Natural killer cell treated with Interleukin-12 subunit alpha and Interleukin-12 subunit beta and Interleukin-15 and Interleukin-18, amount 100 ng/mL, for 72 hours (primary cell): ENCODE measurements at regions not wholly inside any gene's neighbourhood (a gene's known extent, or its start where the extent isn't known, plus 50 kb on each side); places are given as distances from the start of the nearest gene placed in this dataset.
A peak's percentile ranks its signal among the peaks of the same experiment; 100 is the strongest.

ENCODE experiments used
- ATAC-seq, 2 donors: fragments of 150-1000 bp; cut with Tn5 transposase in 1 of 2; sonication (Bioruptor Pico), chemical (Tn5 transposase) in 1 of 2; 2 replicates each; pipeline ENCODE4 v1.10.0; 2021
- DNase-seq: peaks from one replicate; pipeline ENCODE4 v3.0.0; 2022; ENCODE audit warnings: low spot score
- H3K27ac Mint-ChIP-seq, 2 donors: 1 replicate in 1 of 2; 2 replicates in 1 of 2; pipeline ENCODE4 v1.8.0; 2022; ENCODE audit warnings: mixed read lengths in 2 of 2, mild to moderate bottlenecking in 1 of 2, moderate library complexity in 1 of 2
- H3K27me3 Mint-ChIP-seq, 2 donors: 1 replicate in 1 of 2; 2 replicates in 1 of 2; pipeline ENCODE4 v1.8.0; 2022; ENCODE audit warnings: mixed read lengths in 2 of 2
- H3K36me3 Mint-ChIP-seq: one replicate; pipeline ENCODE4 v1.8.0; 2022; ENCODE audit warnings: mixed read lengths
- H3K4me1 Mint-ChIP-seq, 2 donors: 1 replicate in 1 of 2; 2 replicates in 1 of 2; pipeline ENCODE4 v1.8.0; 2022; ENCODE audit warnings: low read depth in 2 of 2, mixed read lengths in 2 of 2, mild to moderate bottlenecking in 1 of 2
- H3K4me3 Mint-ChIP-seq: one replicate; pipeline ENCODE4 v1.8.0; 2022; ENCODE audit warnings: mixed read lengths
- H3K9me3 Mint-ChIP-seq: 2 replicates; pipeline ENCODE4 v1.8.0; 2022; ENCODE audit warnings: mixed read lengths

DNA sequence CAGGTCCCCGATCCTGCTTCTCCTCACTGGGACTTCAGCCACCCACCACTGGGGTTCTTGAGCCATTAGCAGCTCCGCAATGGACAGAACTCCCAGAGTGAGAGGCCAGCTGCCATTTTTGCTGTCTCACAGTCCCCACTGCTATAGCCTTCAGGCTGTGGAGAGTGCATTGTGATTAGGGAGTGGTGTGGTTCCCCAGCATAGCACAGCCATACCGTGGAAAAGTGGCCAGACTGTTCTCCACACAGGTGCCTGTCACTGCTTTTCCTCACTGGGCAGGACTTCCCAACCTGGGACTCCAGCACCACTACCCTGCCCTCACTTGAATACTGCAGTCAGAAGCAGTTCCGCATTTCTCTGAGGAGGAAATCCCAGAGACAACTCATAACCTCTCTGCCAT lies 270.3 kb upstream of the DCBLD2 start:
- Mint-ChIP-seq H3K27ac (no peak overlapping the region), H3K4me3 (no peak overlapping the region), H3K27me3 (no peaks in the 10 kb centered on the region), H3K9me3 (peaks cover 3% of the 10 kb centered on the region), H3K36me3 (no peaks in the 10 kb centered on the region), H3K4me1 (no peaks in the 10 kb centered on the region)
- ATAC-seq (peak; percentile 31 to 48), DNase-seq (no peak)

DNA sequence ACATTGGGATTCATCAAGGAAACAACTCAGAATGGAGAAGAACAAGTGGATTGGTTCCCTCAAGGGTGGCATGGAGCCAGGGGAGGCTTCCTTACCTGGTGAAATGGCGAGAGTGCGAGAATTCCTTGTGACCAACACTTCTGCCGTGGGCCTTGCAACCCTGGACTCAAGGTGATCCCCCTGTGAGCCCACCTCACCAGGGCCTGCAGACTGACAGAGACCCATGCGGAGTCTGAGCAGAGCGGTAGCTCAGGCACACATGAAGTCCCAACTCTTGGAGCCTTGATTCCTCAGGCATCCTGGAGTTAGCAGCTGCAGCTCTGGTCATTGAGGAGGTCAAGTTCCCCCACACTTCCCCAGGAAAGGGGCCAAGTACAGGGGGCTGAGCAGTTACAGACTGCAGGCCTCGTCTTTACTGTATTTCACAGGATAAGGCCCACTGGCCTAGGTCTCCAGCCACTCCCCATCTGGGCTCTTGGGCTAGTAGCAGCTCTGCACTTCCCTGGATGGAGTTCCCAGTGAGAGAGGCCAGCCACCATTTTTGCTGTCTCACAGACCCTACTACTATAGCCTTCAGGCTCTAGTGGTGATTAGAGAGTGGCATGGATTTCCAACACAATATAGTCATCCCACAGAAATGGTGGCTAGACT lies 269.5 kb upstream of the DCBLD2 start:
- DNase-seq (no peak), ATAC-seq (peak in 1 of 2 donors; percentile 57)
- Mint-ChIP-seq H3K4me3 (no peak overlapping the region), H3K4me1 (no peaks in the 10 kb centered on the region), H3K27me3 (no peaks in the 10 kb centered on the region), H3K36me3 (no peaks in the 10 kb centered on the region), H3K9me3 (peaks cover 3% of the 10 kb centered on the region), H3K27ac (no peak overlapping the region)

DNA sequence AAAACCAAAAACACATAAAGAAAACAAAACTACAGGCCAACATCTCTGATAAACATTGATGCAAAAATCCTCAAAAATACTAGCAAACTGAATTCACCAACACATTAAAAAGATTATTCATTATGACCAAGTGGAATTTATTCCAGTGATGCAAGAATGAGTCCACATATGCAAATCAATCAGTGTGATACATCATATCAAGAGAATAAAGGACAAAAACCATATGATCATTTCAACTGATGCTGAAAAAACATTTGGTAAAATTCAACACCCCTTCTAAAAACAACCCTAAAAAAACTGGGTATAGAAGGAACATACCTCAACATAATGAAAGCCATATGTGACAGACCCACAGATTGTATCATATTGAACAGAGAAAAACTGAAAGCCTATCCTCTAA lies 265.6 kb upstream of the DCBLD2 start:
- ATAC-seq (no peak), DNase-seq (no peak)
- Mint-ChIP-seq H3K27ac (no peak overlapping the region), H3K27me3 (no peaks in the 10 kb centered on the region), H3K4me3 (no peak overlapping the region), H3K36me3 (no peaks in the 10 kb centered on the region), H3K4me1 (no peaks in the 10 kb centered on the region), H3K9me3 (peaks cover 3% of the 10 kb centered on the region)

DNA sequence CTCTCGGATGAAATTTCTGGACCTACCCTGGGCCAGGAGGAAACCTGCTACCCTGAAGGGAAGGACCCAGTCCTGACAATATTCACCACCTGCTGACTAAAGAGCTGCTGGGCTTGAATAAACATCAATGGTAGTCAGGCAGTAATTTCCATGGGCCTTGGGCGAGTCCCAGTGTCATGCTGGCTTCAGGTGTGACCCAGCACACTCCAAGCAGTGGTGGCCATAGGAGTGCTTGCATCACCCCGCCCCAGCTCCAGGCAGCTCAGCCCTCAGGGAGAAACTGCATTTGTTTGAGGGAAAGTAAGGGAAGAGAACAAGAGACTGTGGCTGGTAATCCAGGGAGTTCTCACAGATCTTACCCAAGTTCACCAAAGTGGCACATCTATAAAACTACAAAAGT lies 261.8 kb upstream of the DCBLD2 start:
- H3K4me3 Mint-ChIP-seq = no peak overlapping the region
- peaks cover 6% of the 10 kb centered on the region for H3K36me3 Mint-ChIP-seq
- no peak for ATAC-seq
- peaks cover 10% of the 10 kb centered on the region for H3K9me3 Mint-ChIP-seq
- no peak for DNase-seq
- H3K27ac Mint-ChIP-seq = no peak overlapping the region
- H3K4me1 Mint-ChIP-seq = no peaks in the 10 kb centered on the region
- no peaks in the 10 kb centered on the region for H3K27me3 Mint-ChIP-seq

DNA sequence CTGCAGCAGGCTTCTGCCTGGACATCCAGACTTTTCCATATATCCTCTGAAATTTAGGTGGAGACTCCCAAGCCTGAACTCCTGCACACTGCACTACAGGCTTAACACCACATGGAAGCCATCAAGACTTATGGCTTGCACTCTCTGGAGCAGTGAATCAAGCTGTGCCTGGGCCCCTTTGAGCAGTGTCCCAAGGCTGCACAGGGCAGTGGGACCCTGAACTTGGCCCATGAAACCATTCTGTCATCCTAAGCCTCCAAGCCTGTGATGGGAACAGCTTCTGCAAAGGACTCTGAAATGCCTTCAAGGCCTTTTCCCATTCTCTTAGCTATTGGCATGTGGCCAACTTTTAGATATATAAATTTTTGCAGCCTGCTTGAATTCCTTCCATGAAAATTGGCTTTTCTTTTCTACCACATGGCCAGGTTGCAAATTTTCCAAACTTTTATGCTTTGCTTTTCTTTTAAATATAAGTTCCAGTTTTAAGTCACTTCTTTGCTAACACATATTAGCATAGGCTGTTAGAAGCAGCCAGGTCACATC lies 257.8 kb upstream of the DCBLD2 start:
- H3K36me3 Mint-ChIP-seq = peaks cover 6% of the 10 kb centered on the region
- no peak for ATAC-seq
- H3K4me1 Mint-ChIP-seq = no peaks in the 10 kb centered on the region
- H3K27ac Mint-ChIP-seq = no peak overlapping the region
- peaks cover 19% of the 10 kb centered on the region for H3K9me3 Mint-ChIP-seq
- no peak for DNase-seq
- no peak overlapping the region for H3K4me3 Mint-ChIP-seq
- no peaks in the 10 kb centered on the region for H3K27me3 Mint-ChIP-seq

DNA sequence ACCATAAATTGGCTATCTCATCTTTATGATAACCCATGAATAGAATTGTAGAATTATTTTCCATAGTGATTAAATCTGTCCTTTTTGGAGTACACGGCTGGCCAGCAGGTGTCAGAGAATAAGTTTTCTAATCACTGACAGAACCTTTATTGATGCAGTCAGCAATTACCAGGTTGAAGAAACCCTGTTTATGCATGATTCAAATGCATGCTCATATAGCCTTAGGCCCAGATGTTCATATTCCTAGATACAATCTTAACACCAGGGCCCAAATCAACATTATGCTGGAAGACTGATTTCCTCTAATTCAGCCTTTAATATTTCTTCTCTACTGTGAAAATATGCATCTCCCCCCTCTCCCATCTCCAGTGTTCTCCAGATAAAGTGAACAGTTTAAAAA lies 243.5 kb upstream of the DCBLD2 start:
- Mint-ChIP-seq H3K27ac (no peak overlapping the region), H3K4me1 (no peaks in the 10 kb centered on the region), H3K9me3 (peaks cover 9% of the 10 kb centered on the region), H3K27me3 (no peaks in the 10 kb centered on the region), H3K36me3 (no peaks in the 10 kb centered on the region), H3K4me3 (no peak overlapping the region)
- no peak for DNase-seq
- no peak for ATAC-seq

DNA sequence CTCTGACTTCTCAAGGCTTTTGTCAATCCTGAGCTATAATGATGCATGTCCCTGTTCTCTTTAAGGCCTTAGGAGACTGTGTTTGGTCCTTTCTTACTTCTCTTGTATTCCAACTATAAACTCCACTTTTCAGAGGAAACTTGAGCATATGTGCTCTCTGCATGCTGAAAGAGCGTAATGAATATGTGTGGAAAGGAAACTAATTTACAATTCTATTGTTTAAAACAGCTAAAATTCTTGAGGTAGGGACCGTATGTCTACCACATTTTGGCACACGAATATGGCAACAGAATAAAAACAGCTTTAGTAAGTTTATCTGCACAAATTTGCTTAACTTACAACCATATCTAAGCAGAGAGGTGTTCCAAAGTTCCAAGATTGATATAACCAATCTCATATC lies 242.0 kb upstream of the DCBLD2 start:
- no peaks in the 10 kb centered on the region for H3K4me1 Mint-ChIP-seq
- ATAC-seq (no peak), DNase-seq (no peak)
- H3K9me3 Mint-ChIP-seq = peaks cover 11% of the 10 kb centered on the region
- H3K36me3 Mint-ChIP-seq = no peaks in the 10 kb centered on the region
- no peak overlapping the region for H3K4me3 Mint-ChIP-seq
- H3K27me3 Mint-ChIP-seq = no peaks in the 10 kb centered on the region
- no peak overlapping the region for H3K27ac Mint-ChIP-seq

DNA sequence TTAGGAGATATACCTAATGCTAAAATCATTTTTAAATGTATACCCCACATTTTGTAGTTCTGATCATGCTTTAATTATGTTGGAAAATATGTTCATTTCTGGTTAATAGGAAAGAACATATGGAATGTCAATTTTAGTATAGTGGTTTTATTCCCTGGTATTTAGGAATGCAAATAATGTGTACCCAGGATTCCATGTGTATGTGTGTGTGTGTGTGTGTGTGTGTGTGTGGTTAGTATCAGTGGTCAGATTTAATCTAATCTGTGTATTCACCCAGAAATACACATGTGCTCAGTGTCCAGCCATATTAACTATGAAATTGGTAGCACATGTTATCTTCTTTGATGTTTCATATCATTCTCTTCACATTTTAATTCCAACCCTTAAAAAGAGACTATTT lies 233.5 kb upstream of the DCBLD2 start:
- Mint-ChIP-seq H3K27ac (no peak overlapping the region), H3K27me3 (no peaks in the 10 kb centered on the region), H3K36me3 (no peaks in the 10 kb centered on the region), H3K4me3 (no peak overlapping the region), H3K9me3 (peaks cover 21% of the 10 kb centered on the region), H3K4me1 (no peaks in the 10 kb centered on the region)
- ATAC-seq = no peak
- no peak for DNase-seq

DNA sequence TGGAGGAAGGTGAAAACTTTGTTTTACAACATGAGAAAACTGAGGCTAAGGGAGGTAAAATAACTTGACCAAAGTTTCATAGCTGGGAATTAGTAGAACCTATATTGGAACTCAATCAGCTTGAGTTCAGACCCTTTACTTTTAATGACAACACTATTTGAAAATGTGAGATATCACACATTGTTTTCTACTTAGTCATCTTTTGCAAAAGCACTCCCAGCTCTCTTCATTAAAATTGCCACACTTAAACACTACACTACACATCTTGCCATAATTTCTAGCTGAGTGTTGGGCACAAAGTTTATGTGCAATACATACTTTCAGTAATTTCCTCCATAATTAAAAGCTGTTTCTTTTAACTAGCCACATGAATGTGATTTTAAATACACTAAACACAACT lies 230.4 kb upstream of the DCBLD2 start:
- no peak for DNase-seq
- no peaks in the 10 kb centered on the region for H3K27me3 Mint-ChIP-seq
- H3K4me3 Mint-ChIP-seq = no peak overlapping the region
- no peaks in the 10 kb centered on the region for H3K4me1 Mint-ChIP-seq
- no peaks in the 10 kb centered on the region for H3K36me3 Mint-ChIP-seq
- ATAC-seq = no peak
- H3K27ac Mint-ChIP-seq = no peak overlapping the region
- H3K9me3 Mint-ChIP-seq = peaks cover 9% of the 10 kb centered on the region

DNA sequence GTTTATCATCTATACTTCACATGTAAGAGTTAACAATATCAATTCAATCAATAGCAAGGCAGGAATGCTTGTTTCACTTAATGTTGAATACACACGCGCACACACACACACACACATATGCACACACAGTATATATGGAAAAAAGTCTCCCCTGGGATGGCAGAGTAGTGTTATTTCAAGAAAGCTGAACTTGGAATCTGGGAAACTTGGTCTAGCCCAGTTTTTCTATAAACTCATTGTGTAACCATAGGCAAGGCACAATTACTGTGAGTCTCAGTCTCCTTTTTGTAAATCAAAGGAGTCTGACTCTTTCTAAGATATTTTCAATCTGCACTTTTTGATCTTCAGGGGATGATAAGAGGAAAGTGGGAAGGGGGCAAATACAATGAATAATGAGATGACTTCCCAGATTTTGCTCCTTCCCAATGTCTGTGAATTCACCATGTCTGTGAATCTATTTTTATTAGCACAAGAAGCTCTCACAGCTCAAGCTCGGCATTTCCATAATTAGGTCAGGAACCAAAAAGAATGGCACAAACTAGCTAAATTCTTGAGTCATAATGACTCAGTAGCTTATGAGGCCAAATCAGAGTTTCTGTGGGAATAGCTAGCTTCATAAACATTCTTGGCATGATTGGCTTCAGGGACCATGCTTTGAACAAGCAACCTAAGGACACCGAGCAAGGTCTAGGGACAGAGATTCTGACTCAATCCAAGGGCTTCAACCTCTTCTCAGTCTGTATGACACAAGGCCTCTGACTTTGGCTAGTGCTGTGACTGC lies 227.4 kb upstream of the DCBLD2 start:
- DNase-seq (no peak), ATAC-seq (no peak)
- Mint-ChIP-seq H3K27ac (no peak overlapping the region), H3K36me3 (no peaks in the 10 kb centered on the region), H3K27me3 (no peaks in the 10 kb centered on the region), H3K4me3 (no peak overlapping the region), H3K4me1 (no peaks in the 10 kb centered on the region), H3K9me3 (peaks cover 8% of the 10 kb centered on the region)

DNA sequence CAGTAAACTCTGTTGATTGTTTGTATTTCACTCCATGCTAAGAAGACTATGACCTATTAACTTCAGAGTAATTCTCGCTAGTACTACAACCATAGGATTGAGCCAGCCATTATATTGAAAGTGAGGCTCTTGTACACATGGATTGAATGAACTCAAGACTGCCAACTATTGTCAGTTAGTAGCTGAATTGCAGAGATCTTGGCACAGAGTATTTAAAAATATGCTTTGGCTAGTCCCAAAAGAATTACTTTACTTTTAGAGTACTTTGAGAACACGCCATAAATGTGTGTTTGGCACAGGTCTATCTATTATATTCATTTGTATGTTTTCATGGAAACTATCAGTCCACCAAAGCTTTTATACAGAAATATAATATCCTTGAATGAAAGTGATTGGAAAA lies 226.7 kb upstream of the DCBLD2 start:
- H3K36me3 Mint-ChIP-seq = no peaks in the 10 kb centered on the region
- no peak for DNase-seq
- H3K9me3 Mint-ChIP-seq = peaks cover 11% of the 10 kb centered on the region
- ATAC-seq = no peak
- no peak overlapping the region for H3K4me3 Mint-ChIP-seq
- no peaks in the 10 kb centered on the region for H3K4me1 Mint-ChIP-seq
- no peak overlapping the region for H3K27ac Mint-ChIP-seq
- H3K27me3 Mint-ChIP-seq = no peaks in the 10 kb centered on the region

DNA sequence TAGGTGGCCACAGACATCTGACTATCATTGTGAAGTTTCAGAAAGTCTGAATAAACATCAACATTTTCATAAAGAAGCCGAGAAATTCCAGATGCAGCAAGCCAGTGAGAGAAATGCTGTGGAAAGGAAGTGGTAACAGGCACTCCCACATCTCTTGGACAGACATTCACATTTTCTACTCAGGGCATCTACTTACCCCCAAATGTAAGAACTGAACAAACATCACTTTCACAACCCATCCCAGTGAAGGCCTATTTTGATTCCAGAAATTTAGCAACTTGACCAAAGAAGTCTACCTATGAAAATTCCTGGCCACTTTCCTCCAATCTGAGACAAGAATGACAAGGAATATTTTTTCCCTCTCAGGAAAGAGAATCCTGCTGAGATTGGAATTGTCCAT lies 224.8 kb upstream of the DCBLD2 start:
- H3K4me1 Mint-ChIP-seq = no peaks in the 10 kb centered on the region
- H3K36me3 Mint-ChIP-seq = no peaks in the 10 kb centered on the region
- H3K27me3 Mint-ChIP-seq = no peaks in the 10 kb centered on the region
- no peak for DNase-seq
- H3K9me3 Mint-ChIP-seq = peaks cover 11% of the 10 kb centered on the region
- ATAC-seq = no peak
- no peak overlapping the region for H3K4me3 Mint-ChIP-seq
- H3K27ac Mint-ChIP-seq = no peak overlapping the region

DNA sequence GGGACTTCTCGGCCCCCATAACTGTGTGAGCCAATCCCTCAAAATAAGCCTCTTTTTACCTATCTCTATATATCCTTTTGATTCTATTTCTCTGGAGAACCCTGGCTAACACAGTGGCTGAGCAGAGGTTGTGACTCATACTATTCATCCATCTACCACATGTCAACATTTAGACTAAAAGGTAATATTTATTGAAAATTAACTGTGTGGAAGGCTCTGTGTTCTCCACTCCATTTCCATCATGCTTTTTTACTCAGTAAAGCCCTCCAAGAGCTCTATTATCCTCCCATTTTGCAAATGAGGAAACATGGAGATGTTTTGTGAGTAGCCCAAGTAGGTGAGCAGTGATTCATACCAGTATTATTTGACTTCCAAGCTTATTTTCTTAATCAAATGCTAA lies 217.9 kb upstream of the DCBLD2 start:
- Mint-ChIP-seq H3K27ac (no peak overlapping the region), H3K27me3 (no peaks in the 10 kb centered on the region), H3K36me3 (no peaks in the 10 kb centered on the region), H3K9me3 (peaks cover 15% of the 10 kb centered on the region), H3K4me1 (no peaks in the 10 kb centered on the region), H3K4me3 (no peak overlapping the region)
- DNase-seq (no peak), ATAC-seq (no peak)

DNA sequence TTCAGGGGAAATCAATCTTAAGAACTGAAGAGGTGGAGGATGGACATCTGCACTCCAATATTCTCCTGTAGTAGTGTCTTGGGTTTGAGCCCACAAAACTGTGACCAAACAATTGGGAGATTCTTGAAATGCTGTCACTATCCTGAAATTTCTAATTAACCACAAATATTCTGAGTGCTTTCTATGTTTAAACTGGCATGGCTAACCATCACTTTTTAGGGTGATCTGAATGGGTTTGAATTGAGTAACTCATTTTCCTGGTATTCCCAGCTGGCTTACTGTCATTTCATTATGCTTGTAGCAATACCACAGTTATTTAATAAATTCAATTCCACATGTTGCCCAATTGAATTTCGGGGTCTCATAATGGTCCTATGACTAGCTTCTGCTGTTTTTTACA lies 216.9 kb upstream of the DCBLD2 start:
- no peaks in the 10 kb centered on the region for H3K4me1 Mint-ChIP-seq
- DNase-seq (no peak), ATAC-seq (no peak)
- no peaks in the 10 kb centered on the region for H3K27me3 Mint-ChIP-seq
- peaks cover 11% of the 10 kb centered on the region for H3K9me3 Mint-ChIP-seq
- no peaks in the 10 kb centered on the region for H3K36me3 Mint-ChIP-seq
- no peak overlapping the region for H3K27ac Mint-ChIP-seq
- no peak overlapping the region for H3K4me3 Mint-ChIP-seq
